ENCODE measurements at regions not wholly inside any gene's neighbourhood (a gene's known extent, or its start where the extent isn't known, plus 50 kb on each side); places are given as distances from the start of the nearest gene placed in this dataset.

DNA sequence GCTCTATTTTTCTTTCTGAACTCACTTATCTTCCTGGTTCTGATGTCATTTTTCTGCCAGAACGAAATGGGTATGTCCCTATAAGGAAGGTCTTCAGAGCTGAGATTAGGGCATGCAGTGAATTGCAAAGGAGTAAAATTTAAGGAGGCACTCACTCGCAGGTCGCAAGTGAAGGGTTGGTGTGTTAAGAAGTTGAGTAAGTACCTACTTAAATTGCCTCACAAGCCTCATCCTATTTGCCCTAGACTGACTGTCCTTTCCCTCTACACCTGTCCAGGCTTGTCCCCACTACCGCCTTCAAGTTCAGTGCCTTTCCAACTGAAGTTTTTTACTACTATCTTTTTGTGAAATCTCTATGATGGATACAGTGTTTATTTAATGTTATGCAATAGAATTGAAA is 191.5 kb downstream of the AHR start:
- no peak overlapping the region for H3K4me3 Mint-ChIP-seq
- TF ChIP-seq, protein P1, sequence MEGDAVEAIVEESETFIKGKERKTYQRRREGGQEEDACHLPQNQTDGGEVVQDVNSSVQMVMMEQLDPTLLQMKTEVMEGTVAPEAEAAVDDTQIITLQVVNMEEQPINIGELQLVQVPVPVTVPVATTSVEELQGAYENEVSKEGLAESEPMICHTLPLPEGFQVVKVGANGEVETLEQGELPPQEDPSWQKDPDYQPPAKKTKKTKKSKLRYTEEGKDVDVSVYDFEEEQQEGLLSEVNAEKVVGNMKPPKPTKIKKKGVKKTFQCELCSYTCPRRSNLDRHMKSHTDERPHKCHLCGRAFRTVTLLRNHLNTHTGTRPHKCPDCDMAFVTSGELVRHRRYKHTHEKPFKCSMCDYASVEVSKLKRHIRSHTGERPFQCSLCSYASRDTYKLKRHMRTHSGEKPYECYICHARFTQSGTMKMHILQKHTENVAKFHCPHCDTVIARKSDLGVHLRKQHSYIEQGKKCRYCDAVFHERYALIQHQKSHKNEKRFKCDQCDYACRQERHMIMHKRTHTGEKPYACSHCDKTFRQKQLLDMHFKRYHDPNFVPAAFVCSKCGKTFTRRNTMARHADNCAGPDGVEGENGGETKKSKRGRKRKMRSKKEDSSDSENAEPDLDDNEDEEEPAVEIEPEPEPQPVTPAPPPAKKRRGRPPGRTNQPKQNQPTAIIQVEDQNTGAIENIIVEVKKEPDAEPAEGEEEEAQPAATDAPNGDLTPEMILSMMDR (IDR thresholded peaks at IDR 0.05): no peak
- H3K27ac Mint-ChIP-seq: no peak overlapping the region
- no peak for DNase-seq
- no peaks in the 10 kb centered on the region for H3K36me3 Mint-ChIP-seq (ENCODE audit: low read depth)
- no peaks in the 10 kb centered on the region; the same call in 1 of the 2 replicates for H3K4me1 Mint-ChIP-seq (ENCODE audit: low read depth)
- no peaks in the 10 kb centered on the region for H3K27me3 Mint-ChIP-seq (ENCODE audit: insufficient read depth)
- H3K9me3 Mint-ChIP-seq: no peaks in the 10 kb centered on the region

- H3K27me3 Mint-ChIP-seq (ENCODE audit: insufficient read depth): no peaks in the 10 kb centered on the region
- H3K9me3 Mint-ChIP-seq: no peaks in the 10 kb centered on the region
- TF ChIP-seq, protein P1 (IDR thresholded peaks at IDR 0.05): no peak
- no peaks in the 10 kb centered on the region for H3K36me3 Mint-ChIP-seq (ENCODE audit: low read depth)
- no peak overlapping the region for H3K4me3 Mint-ChIP-seq
- no peak overlapping the region for H3K27ac Mint-ChIP-seq
- H3K4me1 Mint-ChIP-seq (ENCODE audit: low read depth): peaks cover 6% of the 10 kb centered on the region
- no peak for DNase-seq
These were observed 192.4 kb downstream of the AHR start for GRCh38 chr7:17490825-17491224.

- peaks cover 19% of the 10 kb centered on the region for H3K4me1 Mint-ChIP-seq (ENCODE audit: low read depth)
- no peaks in the 10 kb centered on the region for H3K27me3 Mint-ChIP-seq (ENCODE audit: insufficient read depth)
- H3K4me3 Mint-ChIP-seq: no peak overlapping the region
- no peaks in the 10 kb centered on the region for H3K36me3 Mint-ChIP-seq (ENCODE audit: low read depth)
- no peak for DNase-seq
- H3K27ac Mint-ChIP-seq: no peak overlapping the region
- no peaks in the 10 kb centered on the region for H3K9me3 Mint-ChIP-seq
- TF ChIP-seq, protein P1 (IDR thresholded peaks at IDR 0.05): no peak
These were observed 194.0 kb downstream of the AHR start for GRCh38 chr7:17492437-17492836.

GRCh38 chr7:17493446-17493845 is 195.0 kb downstream of the AHR start:
- H3K9me3 Mint-ChIP-seq: no peaks in the 10 kb centered on the region
- DNase-seq: no peak
- H3K27ac Mint-ChIP-seq: no peak overlapping the region
- H3K27me3 Mint-ChIP-seq (ENCODE audit: insufficient read depth): no peaks in the 10 kb centered on the region
- H3K36me3 Mint-ChIP-seq (ENCODE audit: low read depth): no peaks in the 10 kb centered on the region
- H3K4me3 Mint-ChIP-seq: no peak overlapping the region
- TF ChIP-seq, protein P1 (IDR thresholded peaks at IDR 0.05): no peak
- H3K4me1 Mint-ChIP-seq (ENCODE audit: low read depth): peaks cover 19% of the 10 kb centered on the region

DNA sequence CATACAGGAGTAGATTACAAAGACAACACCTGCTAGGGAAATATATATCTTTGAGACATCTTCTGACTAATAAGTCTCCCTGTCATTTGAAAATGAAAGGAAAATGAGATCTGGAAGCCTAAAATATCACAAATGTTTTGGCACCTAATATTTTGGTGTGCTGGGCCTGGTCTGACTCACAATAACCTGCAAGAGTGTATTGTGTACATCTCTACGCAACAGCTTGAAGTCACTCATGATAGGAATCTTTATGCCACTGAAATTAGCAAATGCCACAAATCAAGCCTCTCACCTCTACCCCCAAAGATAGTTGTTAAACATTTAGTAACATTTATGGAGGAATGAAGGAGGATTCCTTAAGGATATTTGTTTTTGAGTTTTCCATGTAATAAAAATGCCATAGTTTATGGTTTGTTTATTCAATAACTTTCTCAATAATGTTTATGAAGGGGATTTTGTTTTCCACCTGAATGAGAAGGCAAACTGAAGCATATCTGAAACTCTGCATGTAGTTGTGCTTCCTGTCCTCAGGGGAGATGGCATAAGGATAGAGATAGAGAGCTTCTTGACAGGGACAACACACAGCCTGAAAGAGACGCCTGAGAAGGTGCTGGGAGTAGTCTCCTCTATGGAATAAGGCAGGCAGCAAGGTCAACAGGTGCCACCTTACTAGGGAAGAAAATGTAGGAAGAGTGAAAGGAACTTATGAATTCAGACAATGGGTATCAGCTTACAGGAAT is 197.4 kb downstream of the AHR start:
- TF ChIP-seq, protein P1 (IDR thresholded peaks at IDR 0.05): no peak
- DNase-seq: no peak
- no peaks in the 10 kb centered on the region for H3K27me3 Mint-ChIP-seq (ENCODE audit: insufficient read depth)
- H3K27ac Mint-ChIP-seq: no peak overlapping the region
- H3K9me3 Mint-ChIP-seq: no peaks in the 10 kb centered on the region
- peaks cover 5% of the 10 kb centered on the region for H3K36me3 Mint-ChIP-seq (ENCODE audit: low read depth)
- H3K4me3 Mint-ChIP-seq: no peak overlapping the region
- peaks cover 26% of the 10 kb centered on the region for H3K4me1 Mint-ChIP-seq (ENCODE audit: low read depth)

All from HFFc6 (cell line).